ENCODE measurements at regions not wholly inside any gene's neighbourhood (a gene's known extent, or its start where the extent isn't known, plus 50 kb on each side); places are given as distances from the start of the nearest gene placed in this dataset.

DNA sequence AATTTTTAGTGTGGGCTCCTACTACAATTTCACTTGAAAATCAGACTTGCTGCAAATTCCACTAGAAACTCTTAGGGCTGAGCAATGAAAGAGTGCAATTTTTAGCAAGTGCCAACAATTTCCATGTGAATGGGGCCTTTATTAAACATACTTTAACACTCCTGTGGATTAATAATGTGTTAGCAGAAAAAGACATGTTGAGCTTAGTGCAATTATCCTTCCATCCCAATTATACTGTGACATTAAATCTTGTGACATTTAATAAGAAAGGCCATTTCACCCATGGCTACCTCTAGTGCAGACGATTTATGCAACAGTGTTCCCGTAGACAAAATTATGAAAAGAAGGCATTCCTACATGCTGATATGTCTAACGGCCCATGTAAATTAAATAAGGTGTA lies 639.7 kb downstream of the STK39 start:
- H4K20me1 ChIP-seq (ENCODE audit: insufficient read depth, low read length), result no peaks in the 10 kb centered on the region
- no peak overlapping the region for H3K4me3 ChIP-seq (ENCODE audit: low read depth in 1 of 2, low read length in 2 of 2)
- no peaks in the 10 kb centered on the region for H3K9me3 ChIP-seq (ENCODE audit: insufficient read depth, low read length, severe bottlenecking)
- ATAC-seq (ENCODE audit: insufficient read depth, low read depth) (no peak), DNase-seq (no peak)
- TF ChIP-seq, protein P1, sequence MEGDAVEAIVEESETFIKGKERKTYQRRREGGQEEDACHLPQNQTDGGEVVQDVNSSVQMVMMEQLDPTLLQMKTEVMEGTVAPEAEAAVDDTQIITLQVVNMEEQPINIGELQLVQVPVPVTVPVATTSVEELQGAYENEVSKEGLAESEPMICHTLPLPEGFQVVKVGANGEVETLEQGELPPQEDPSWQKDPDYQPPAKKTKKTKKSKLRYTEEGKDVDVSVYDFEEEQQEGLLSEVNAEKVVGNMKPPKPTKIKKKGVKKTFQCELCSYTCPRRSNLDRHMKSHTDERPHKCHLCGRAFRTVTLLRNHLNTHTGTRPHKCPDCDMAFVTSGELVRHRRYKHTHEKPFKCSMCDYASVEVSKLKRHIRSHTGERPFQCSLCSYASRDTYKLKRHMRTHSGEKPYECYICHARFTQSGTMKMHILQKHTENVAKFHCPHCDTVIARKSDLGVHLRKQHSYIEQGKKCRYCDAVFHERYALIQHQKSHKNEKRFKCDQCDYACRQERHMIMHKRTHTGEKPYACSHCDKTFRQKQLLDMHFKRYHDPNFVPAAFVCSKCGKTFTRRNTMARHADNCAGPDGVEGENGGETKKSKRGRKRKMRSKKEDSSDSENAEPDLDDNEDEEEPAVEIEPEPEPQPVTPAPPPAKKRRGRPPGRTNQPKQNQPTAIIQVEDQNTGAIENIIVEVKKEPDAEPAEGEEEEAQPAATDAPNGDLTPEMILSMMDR (IDR thresholded peaks at IDR 0.05; ENCODE audit: borderline replicate concordance, extremely low read depth, low read length, poor library complexity, severe bottlenecking), result no peak
- no peaks in the 10 kb centered on the region for H3K79me2 ChIP-seq (ENCODE audit: insufficient read depth, low read length)
- no peak overlapping the region for H3K4me2 ChIP-seq (ENCODE audit: insufficient read depth, low read length)
- H3K27me3 ChIP-seq (ENCODE audit: insufficient read depth, low read length, poor library complexity), result no peaks in the 10 kb centered on the region
- H3K27ac ChIP-seq (ENCODE audit: low read length), result no peak overlapping the region
- H3K9ac ChIP-seq (ENCODE audit: low read depth, low read length), result no peak overlapping the region
- H2AFZ ChIP-seq (ENCODE audit: low read depth, low read length), result no peak overlapping the region
- H3K4me1 ChIP-seq (ENCODE audit: insufficient read depth, low read length), result no peaks in the 10 kb centered on the region
- H3K36me3 ChIP-seq (ENCODE audit: insufficient read depth, low read length), result no peaks in the 10 kb centered on the region

DNA sequence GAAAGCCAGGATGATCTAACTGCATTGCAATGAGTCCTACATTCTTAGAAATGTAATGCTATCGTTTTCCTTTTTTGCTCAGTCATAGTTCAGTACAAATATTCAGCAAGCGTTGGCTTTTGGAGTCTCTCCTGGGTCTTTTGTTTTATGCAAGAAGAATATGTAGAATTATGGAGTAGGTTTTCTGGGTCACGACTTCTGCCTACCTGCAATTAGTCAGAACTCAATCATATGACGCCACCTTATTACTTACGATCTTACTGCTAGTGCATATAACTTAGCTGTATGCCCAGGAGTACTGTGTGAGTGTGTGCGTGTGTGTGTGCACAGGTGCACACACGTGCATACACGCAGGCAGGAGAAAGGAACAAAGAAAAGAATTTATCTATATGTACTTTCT lies 640.2 kb downstream of the STK39 start:
- TF ChIP-seq, protein P1 (IDR thresholded peaks at IDR 0.05; ENCODE audit: borderline replicate concordance, extremely low read depth, low read length, poor library complexity, severe bottlenecking), result no peak
- TF ChIP-seq EZH2 (IDR thresholded peaks at IDR 0.05; ENCODE audit: borderline replicate concordance, low read depth, low read length, severe bottlenecking), result no peak

DNA sequence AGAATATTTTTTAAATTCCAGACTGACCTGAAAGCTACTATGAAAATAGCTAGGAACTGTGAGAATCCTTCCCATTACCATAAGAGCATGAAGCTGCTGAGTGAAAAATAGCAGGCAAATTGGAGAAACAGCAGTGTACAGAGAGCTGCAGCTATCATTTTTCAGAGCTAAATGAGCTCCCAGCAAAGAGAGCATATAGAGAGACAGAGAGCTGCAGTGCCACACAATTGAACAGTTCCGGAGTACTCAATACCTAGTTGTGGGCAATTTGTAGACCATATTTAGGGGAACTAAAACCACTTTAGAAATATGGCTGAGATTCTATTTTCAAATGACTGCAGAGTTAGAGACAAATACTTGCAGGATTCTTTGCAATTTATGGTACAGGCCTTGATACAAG lies 645.3 kb downstream of the STK39 start:
- Histone ChIP-seq H3K27ac (ENCODE audit: low read length) (no peak overlapping the region), H4K20me1 (ENCODE audit: insufficient read depth, low read length) (no peaks in the 10 kb centered on the region), H3K27me3 (ENCODE audit: insufficient read depth, low read length, poor library complexity) (no peaks in the 10 kb centered on the region), H2AFZ (ENCODE audit: low read depth, low read length) (no peak overlapping the region), H3K36me3 (ENCODE audit: insufficient read depth, low read length) (no peaks in the 10 kb centered on the region), H3K9ac (ENCODE audit: low read depth, low read length) (no peak overlapping the region), H3K79me2 (ENCODE audit: insufficient read depth, low read length) (no peaks in the 10 kb centered on the region), H3K4me3 (ENCODE audit: low read depth in 1 of 2, low read length in 2 of 2) (no peak overlapping the region), H3K4me1 (ENCODE audit: insufficient read depth, low read length) (no peaks in the 10 kb centered on the region), H3K9me3 (ENCODE audit: insufficient read depth, low read length, severe bottlenecking) (no peaks in the 10 kb centered on the region), H3K4me2 (ENCODE audit: insufficient read depth, low read length) (no peak overlapping the region)
- no peak for TF ChIP-seq EZH2 (IDR thresholded peaks at IDR 0.05; ENCODE audit: borderline replicate concordance, low read depth, low read length, severe bottlenecking)
- TF ChIP-seq, protein P1 (IDR thresholded peaks at IDR 0.05; ENCODE audit: borderline replicate concordance, extremely low read depth, low read length, poor library complexity, severe bottlenecking), result no peak
- DNase-seq (no peak), ATAC-seq (ENCODE audit: insufficient read depth, low read depth) (no peak)

More for the DNA sequence above, 640.2 kb downstream of the STK39 start:
- no peaks in the 10 kb centered on the region for H3K4me1 ChIP-seq (ENCODE audit: insufficient read depth, low read length)
- H3K79me2 ChIP-seq (ENCODE audit: insufficient read depth, low read length), result no peaks in the 10 kb centered on the region
- no peak overlapping the region for H3K27ac ChIP-seq (ENCODE audit: low read length)
- ATAC-seq (ENCODE audit: insufficient read depth, low read depth), result no peak
- H3K36me3 ChIP-seq (ENCODE audit: insufficient read depth, low read length), result no peaks in the 10 kb centered on the region
- no peak for DNase-seq
- H3K4me3 ChIP-seq (ENCODE audit: low read depth in 1 of 2, low read length in 2 of 2), result no peak overlapping the region
- no peak overlapping the region for H3K9ac ChIP-seq (ENCODE audit: low read depth, low read length)
- H3K27me3 ChIP-seq (ENCODE audit: insufficient read depth, low read length, poor library complexity), result no peaks in the 10 kb centered on the region
- no peaks in the 10 kb centered on the region for H3K9me3 ChIP-seq (ENCODE audit: insufficient read depth, low read length, severe bottlenecking)
- H4K20me1 ChIP-seq (ENCODE audit: insufficient read depth, low read length), result no peaks in the 10 kb centered on the region
- no peak overlapping the region for H3K4me2 ChIP-seq (ENCODE audit: insufficient read depth, low read length)
- no peak overlapping the region for H2AFZ ChIP-seq (ENCODE audit: low read depth, low read length)

DNA sequence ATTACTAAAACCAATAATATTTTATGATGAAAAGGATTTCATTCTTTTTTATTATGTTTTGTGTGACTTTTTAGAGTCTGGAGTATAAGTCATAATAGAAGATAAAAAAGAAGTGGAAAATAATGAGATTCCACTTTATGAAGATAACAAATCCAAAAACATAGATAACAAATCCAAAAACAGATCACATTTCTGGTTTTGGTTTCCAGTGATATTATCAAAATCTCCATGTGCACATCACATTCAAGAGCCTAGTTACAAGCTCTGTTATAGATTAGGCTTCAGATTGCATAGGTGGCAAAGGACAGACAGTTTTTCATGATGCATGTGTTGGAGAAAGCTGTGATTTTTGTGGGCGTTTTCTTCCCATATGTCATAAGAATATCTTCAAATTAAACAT lies 648.2 kb downstream of the STK39 start:
- TF ChIP-seq, protein P1 (IDR thresholded peaks at IDR 0.05; ENCODE audit: borderline replicate concordance, extremely low read depth, low read length, poor library complexity, severe bottlenecking), result no peak
- no peak for TF ChIP-seq EZH2 (IDR thresholded peaks at IDR 0.05; ENCODE audit: borderline replicate concordance, low read depth, low read length, severe bottlenecking)
- DNase-seq, result no peak
- H3K4me1 ChIP-seq (ENCODE audit: insufficient read depth, low read length), result no peaks in the 10 kb centered on the region
- no peaks in the 10 kb centered on the region for H3K27me3 ChIP-seq (ENCODE audit: insufficient read depth, low read length, poor library complexity)
- H4K20me1 ChIP-seq (ENCODE audit: insufficient read depth, low read length), result no peaks in the 10 kb centered on the region
- H3K79me2 ChIP-seq (ENCODE audit: insufficient read depth, low read length), result no peaks in the 10 kb centered on the region
- no peak overlapping the region for H3K9ac ChIP-seq (ENCODE audit: low read depth, low read length)
- H3K4me2 ChIP-seq (ENCODE audit: insufficient read depth, low read length), result no peak overlapping the region
- H3K9me3 ChIP-seq (ENCODE audit: insufficient read depth, low read length, severe bottlenecking), result no peaks in the 10 kb centered on the region
- H3K4me3 ChIP-seq (ENCODE audit: low read depth in 1 of 2, low read length in 2 of 2), result no peak overlapping the region
- no peak overlapping the region for H3K27ac ChIP-seq (ENCODE audit: low read length)
- no peak for ATAC-seq (ENCODE audit: insufficient read depth, low read depth)
- H3K36me3 ChIP-seq (ENCODE audit: insufficient read depth, low read length), result no peaks in the 10 kb centered on the region
- H2AFZ ChIP-seq (ENCODE audit: low read depth, low read length), result no peak overlapping the region
